ENCODE measurements at regions not wholly inside any gene's neighbourhood (a gene's known extent, or its start where the extent isn't known, plus 50 kb on each side); places are given as distances from the start of the nearest gene placed in this dataset.

- no peak for DNase-seq
Observed at GRCh38 chr13:105073041-105073440, 1462.4 kb downstream of the EFNB2 start.

GRCh38 chr13:105070452-105070851 lies 1465.0 kb downstream of the EFNB2 start:
- DNase-seq = no peak

GRCh38 chr13:105069106-105069505 lies 1466.4 kb downstream of the EFNB2 start:
- no peak for DNase-seq

GRCh38 chr13:105063676-105064075 lies 1471.8 kb downstream of the EFNB2 start:
- no peak for DNase-seq

- no peak for DNase-seq
Observed at GRCh38 chr13:105059786-105060185, 1475.7 kb downstream of the EFNB2 start.

- DNase-seq = no peak
Observed at GRCh38 chr13:105058517-105058916, 1476.9 kb downstream of the EFNB2 start.

GRCh38 chr13:105052711-105053110 lies 1482.8 kb downstream of the EFNB2 start:
- no peak for DNase-seq

- DNase-seq = no peak
Observed at GRCh38 chr13:105050686-105051085, 1484.8 kb downstream of the EFNB2 start.

GRCh38 chr13:105048677-105049076 lies 1486.8 kb downstream of the EFNB2 start:
- DNase-seq = no peak

- DNase-seq = no peak
Observed at GRCh38 chr13:105047676-105048295, 1487.7 kb downstream of the EFNB2 start.

- no peak for DNase-seq
Observed at GRCh38 chr13:105037110-105037509, 1498.4 kb downstream of the EFNB2 start.

- no peak for DNase-seq
Observed at GRCh38 chr13:105035092-105035491, 1500.4 kb downstream of the EFNB2 start.

- no peak for DNase-seq
Observed at GRCh38 chr13:105033999-105034398, 1501.5 kb downstream of the EFNB2 start.

- no peak for DNase-seq
Observed at GRCh38 chr13:105031306-105031705, 1504.2 kb downstream of the EFNB2 start.

- DNase-seq = no peak
Observed at GRCh38 chr13:105030851-105031250, 1504.6 kb downstream of the EFNB2 start.

- no peak for DNase-seq
Observed at GRCh38 chr13:105019073-105019472, 1516.4 kb downstream of the EFNB2 start.

- DNase-seq = no peak
Observed at GRCh38 chr13:105016266-105016665, 1519.2 kb downstream of the EFNB2 start.

- DNase-seq = no peak
Observed at GRCh38 chr13:105008604-105009003, 1526.9 kb downstream of the EFNB2 start.

GRCh38 chr13:105007166-105007808 lies 1528.2 kb downstream of the EFNB2 start:
- DNase-seq = no peak

GRCh38 chr13:104996022-104996421 lies 1539.4 kb downstream of the EFNB2 start:
- DNase-seq = no peak

- DNase-seq = no peak
Observed at GRCh38 chr13:104993708-104994107, 1541.8 kb downstream of the EFNB2 start.

GRCh38 chr13:104987621-104988020 lies 1547.8 kb downstream of the EFNB2 start:
- no peak for DNase-seq

- peak; percentile 43 for DNase-seq
Observed at GRCh38 chr13:104984296-104984818, 1551.1 kb downstream of the EFNB2 start.

GRCh38 chr13:104983601-104984000 lies 1551.9 kb downstream of the EFNB2 start:
- no peak for DNase-seq

GRCh38 chr13:104980586-104980985 lies 1554.9 kb downstream of the EFNB2 start:
- no peak for DNase-seq

All from CD4-positive, alpha-beta T cell treated with Interleukin-6 for 4 hours (primary cell).